Lung (tissue), 11 donors: ENCODE measurements at regions not wholly inside any gene's neighbourhood (a gene's known extent, or its start where the extent isn't known, plus 50 kb on each side); places are given as distances from the start of the nearest gene placed in this dataset.

ENCODE experiments used
- ATAC-seq: fragments of 200-7000 bp; cut with Tn5 transposase; one replicate; pipeline ENCODE4 v1.9.1; 2020; ENCODE audit warnings: moderate number of reproducible peaks; ENCODE audit not compliant: insufficient read depth, low FRiP score
- DNase-seq, 3 donors: peaks; one replicate each; pipeline ENCODE4 v3.0.0-alpha.2; 2013 to 2017
- H3K27ac ChIP-seq, 2 donors: one replicate each; pipeline ENCODE4 v1.5.1; 2013; ENCODE audit warnings: mild to moderate bottlenecking in 2 of 2, moderate library complexity in 2 of 2, control low read depth in 1 of 2, inconsistent platforms in 1 of 2, low read depth in 1 of 2, low read length in 1 of 2
- H3K27me3 ChIP-seq, 3 donors: one replicate each; pipeline ENCODE4 v1.5.1; 2013; ENCODE audit warnings: low read length in 2 of 3; ENCODE audit not compliant: control insufficient read depth in 3 of 3, insufficient read depth in 3 of 3
- H3K36me3 ChIP-seq, 4 donors: one replicate each; pipeline ENCODE4 v1.5.1; 2013; ENCODE audit warnings: low read length in 4 of 4, mild to moderate bottlenecking in 1 of 4, moderate library complexity in 1 of 4; ENCODE audit not compliant: control insufficient read depth in 4 of 4, insufficient read depth in 4 of 4
- H3K4me1 ChIP-seq, 5 donors: one replicate each; pipeline ENCODE4 v1.5.1; 2013; ENCODE audit warnings: low read length in 5 of 5, mild to moderate bottlenecking in 2 of 5, moderate library complexity in 1 of 5; ENCODE audit not compliant: control insufficient read depth in 5 of 5, insufficient read depth in 5 of 5
- H3K4me3 ChIP-seq: one replicate; pipeline ENCODE4 v1.5.1; 2013; ENCODE audit warnings: mild to moderate bottlenecking, control low read depth, moderate library complexity
- H3K9ac ChIP-seq, 2 donors: one replicate each; pipeline ENCODE4 v1.5.1; 2013; ENCODE audit warnings: low read length in 2 of 2, control low read depth in 1 of 2; ENCODE audit not compliant: insufficient read depth in 1 of 2
- H3K9me3 ChIP-seq, 4 donors: one replicate each; pipeline ENCODE4 v1.5.1; 2013; ENCODE audit warnings: low read length in 3 of 4, mild to moderate bottlenecking in 1 of 4, moderate library complexity in 1 of 4; ENCODE audit not compliant: control insufficient read depth in 4 of 4, insufficient read depth in 3 of 4
- WGBS, 2 donors: extraction: QIAGEN DNeasy Blood & Tissue Kit; methylation state at CpG; one replicate each; pipeline ENCODE4 v1.1.7; 2013; 5-methylcytosine and 5-hydroxymethylcytosine counted together
- TF ChIP-seq, protein P1 (sequence below): IDR thresholded peaks from 2 replicates; pipeline ENCODE4 v1.5.1; 2012; ENCODE audit warnings: mild to moderate bottlenecking; ENCODE audit errors: control extremely low read depth, extremely low read depth
- donor health status: control.
- donor health status: control.
- donor health status: Bipolar disorder and iron deficiency.
- donor health status: healthy.
- donor health status: DM: yes; HTN: yes; CAD: no.

- no peak overlapping the region for H3K9ac ChIP-seq
- ATAC-seq (no peak), DNase-seq (no peak)
- H3K27ac ChIP-seq, result no peak overlapping the region
- H3K27me3 ChIP-seq, result no peaks in the 10 kb centered on the region
- H3K4me1 ChIP-seq, result no peaks in the 10 kb centered on the region
- H3K36me3 ChIP-seq, result no peaks in the 10 kb centered on the region
- TF ChIP-seq, protein P1, sequence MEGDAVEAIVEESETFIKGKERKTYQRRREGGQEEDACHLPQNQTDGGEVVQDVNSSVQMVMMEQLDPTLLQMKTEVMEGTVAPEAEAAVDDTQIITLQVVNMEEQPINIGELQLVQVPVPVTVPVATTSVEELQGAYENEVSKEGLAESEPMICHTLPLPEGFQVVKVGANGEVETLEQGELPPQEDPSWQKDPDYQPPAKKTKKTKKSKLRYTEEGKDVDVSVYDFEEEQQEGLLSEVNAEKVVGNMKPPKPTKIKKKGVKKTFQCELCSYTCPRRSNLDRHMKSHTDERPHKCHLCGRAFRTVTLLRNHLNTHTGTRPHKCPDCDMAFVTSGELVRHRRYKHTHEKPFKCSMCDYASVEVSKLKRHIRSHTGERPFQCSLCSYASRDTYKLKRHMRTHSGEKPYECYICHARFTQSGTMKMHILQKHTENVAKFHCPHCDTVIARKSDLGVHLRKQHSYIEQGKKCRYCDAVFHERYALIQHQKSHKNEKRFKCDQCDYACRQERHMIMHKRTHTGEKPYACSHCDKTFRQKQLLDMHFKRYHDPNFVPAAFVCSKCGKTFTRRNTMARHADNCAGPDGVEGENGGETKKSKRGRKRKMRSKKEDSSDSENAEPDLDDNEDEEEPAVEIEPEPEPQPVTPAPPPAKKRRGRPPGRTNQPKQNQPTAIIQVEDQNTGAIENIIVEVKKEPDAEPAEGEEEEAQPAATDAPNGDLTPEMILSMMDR, result no peak
- no peak overlapping the region for H3K4me3 ChIP-seq
- 67 to 74% methylated on average over 3 of the region's 3 CpGs for WGBS, 2 donors
- H3K9me3 ChIP-seq, result peaks cover 0 to 2% (median 0%) of the 10 kb centered on the region in 4 donors
Observed at GRCh38 chr2:136651456-136652010, 113.8 kb upstream of the THSD7B start.

DNA sequence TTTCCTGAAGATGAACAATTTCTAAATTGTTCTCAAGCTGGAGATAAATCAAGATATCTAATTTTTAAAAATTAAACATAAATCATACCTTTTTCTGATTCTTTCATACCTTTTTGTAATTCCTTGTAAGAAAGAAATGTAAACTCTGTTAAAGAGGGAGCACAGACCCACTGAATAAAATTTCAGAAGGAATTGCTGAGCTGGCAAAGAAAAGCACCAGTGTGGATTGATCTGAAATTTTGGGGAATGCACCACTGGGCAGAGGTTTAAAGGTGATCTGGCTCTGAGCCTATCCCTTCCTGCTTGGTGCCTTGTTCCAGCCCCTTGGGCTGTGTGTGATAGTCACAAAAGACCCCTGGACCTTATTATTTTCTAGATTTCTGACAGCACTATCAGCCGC is 118.3 kb upstream of the THSD7B start:
- Histone ChIP-seq H3K4me1 (no peaks in the 10 kb centered on the region), H3K27me3 (no peaks in the 10 kb centered on the region), H3K27ac (no peak overlapping the region), H3K36me3 (no peaks in the 10 kb centered on the region), H3K4me3 (no peak overlapping the region), H3K9me3 (peaks cover 0 to 2% (median 0%) of the 10 kb centered on the region in 4 donors), H3K9ac (no peak overlapping the region)
- 84 to 96% methylated on average over 1 of the region's 1 CpG for WGBS, 2 donors
- no peak for DNase-seq
- no peak for ATAC-seq
- TF ChIP-seq, protein P1, result no peak

GRCh38 chr2:136645236-136645828 is 120.0 kb upstream of the THSD7B start:
- no peak overlapping the region for H3K4me3 ChIP-seq
- DNase-seq, result no peak
- no peaks in the 10 kb centered on the region for H3K27me3 ChIP-seq
- no peak overlapping the region for H3K27ac ChIP-seq
- no peak overlapping the region for H3K9ac ChIP-seq
- no peaks in the 10 kb centered on the region for H3K4me1 ChIP-seq
- no peak for ATAC-seq
- TF ChIP-seq, protein P1, result no peak
- whole genome bisulfite sequencing, 2 donors, result 62 to 74% methylated on average over 3 of the region's 3 CpGs
- H3K36me3 ChIP-seq, result no peaks in the 10 kb centered on the region
- peaks cover 0 to 2% (median 0%) of the 10 kb centered on the region in 4 donors for H3K9me3 ChIP-seq

DNA sequence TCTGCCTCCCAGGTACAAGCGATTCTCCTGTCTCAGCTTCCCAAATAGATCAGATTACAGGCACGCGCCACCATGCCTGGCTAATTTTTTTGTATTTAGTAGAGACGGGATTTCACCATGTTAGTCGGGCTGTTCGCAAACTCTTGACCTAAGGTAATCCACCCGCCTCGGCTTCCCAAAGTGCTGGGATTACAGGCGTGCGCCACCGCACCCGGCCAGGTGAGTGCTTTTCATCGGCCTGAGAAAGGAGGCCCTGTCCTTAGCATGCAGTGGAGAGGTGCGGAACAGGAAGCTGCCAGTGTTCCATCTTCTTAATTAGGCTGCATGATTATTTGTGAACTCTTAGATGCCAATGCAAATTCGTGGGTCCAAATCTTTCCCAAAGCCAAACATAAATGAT is 125.7 kb upstream of the THSD7B start:
- 92 to 93% methylated on average over 15 of the region's 15 CpGs for WGBS, 2 donors
- Histone ChIP-seq H3K27me3 (peaks cover 0 to 2% (median 0%) of the 10 kb centered on the region in 3 donors), H3K36me3 (no peaks in the 10 kb centered on the region), H3K9ac (no peak overlapping the region), H3K4me1 (no peaks in the 10 kb centered on the region), H3K4me3 (no peak overlapping the region), H3K27ac (no peak overlapping the region), H3K9me3 (peaks cover 0 to 3% (median 0%) of the 10 kb centered on the region in 4 donors)
- ATAC-seq (no peak), DNase-seq (no peak)
- TF ChIP-seq, protein P1, result no peak
